Fibroblast of pulmonary artery (primary cell): ENCODE measurements at regions not wholly inside any gene's neighbourhood (a gene's known extent, or its start where the extent isn't known, plus 50 kb on each side); places are given as distances from the start of the nearest gene placed in this dataset.

Experiments used
- DNase-seq: peaks from one replicate; pipeline ENCODE4 v3.0.0-alpha.2; 2010; ENCODE audit warnings: low read depth
- H3K4me3 ChIP-seq: replicated peaks from 2 replicates; pipeline ENCODE4 v1.5.1; 2011; ENCODE audit warnings: low read depth, mild to moderate bottlenecking, control low read depth, low read length, moderate library complexity
- TF ChIP-seq, protein P1 (sequence below): IDR thresholded peaks from 2 replicates; pipeline ENCODE4 v1.5.1; 2011; ENCODE audit warnings: mild to moderate bottlenecking, control low read depth, low read length, inconsistent platforms; ENCODE audit errors: missing control alignments

DNA sequence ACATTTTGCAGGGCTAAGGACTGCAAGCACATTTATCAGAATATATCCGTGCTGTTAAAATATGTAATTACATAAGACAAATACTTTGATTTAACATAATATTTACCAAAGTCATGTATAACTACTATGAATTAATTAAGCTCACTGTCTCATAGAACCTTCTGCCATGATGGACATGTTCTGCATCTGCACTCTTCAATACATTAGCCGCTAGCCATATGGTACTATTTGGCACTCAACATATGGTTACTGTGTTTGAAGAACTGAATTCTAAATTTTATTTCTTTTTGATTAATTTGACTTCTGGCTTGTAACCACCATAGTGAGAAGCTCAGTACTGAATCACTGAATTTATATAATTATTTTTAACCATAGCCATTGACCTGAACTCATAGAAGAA lies 427.0 kb upstream of the TRAM1L1 start:
- TF ChIP-seq, protein P1, sequence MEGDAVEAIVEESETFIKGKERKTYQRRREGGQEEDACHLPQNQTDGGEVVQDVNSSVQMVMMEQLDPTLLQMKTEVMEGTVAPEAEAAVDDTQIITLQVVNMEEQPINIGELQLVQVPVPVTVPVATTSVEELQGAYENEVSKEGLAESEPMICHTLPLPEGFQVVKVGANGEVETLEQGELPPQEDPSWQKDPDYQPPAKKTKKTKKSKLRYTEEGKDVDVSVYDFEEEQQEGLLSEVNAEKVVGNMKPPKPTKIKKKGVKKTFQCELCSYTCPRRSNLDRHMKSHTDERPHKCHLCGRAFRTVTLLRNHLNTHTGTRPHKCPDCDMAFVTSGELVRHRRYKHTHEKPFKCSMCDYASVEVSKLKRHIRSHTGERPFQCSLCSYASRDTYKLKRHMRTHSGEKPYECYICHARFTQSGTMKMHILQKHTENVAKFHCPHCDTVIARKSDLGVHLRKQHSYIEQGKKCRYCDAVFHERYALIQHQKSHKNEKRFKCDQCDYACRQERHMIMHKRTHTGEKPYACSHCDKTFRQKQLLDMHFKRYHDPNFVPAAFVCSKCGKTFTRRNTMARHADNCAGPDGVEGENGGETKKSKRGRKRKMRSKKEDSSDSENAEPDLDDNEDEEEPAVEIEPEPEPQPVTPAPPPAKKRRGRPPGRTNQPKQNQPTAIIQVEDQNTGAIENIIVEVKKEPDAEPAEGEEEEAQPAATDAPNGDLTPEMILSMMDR = no peak
- H3K4me3 ChIP-seq = no peak overlapping the region
- DNase-seq = no peak

GRCh38 chr4:117514391-117515175 lies 429.2 kb upstream of the TRAM1L1 start:
- DNase-seq = no peak
- TF ChIP-seq, protein P1 = no peak
- no peak overlapping the region for H3K4me3 ChIP-seq

- DNase-seq = no peak
- H3K4me3 ChIP-seq = no peak overlapping the region
- TF ChIP-seq, protein P1 = no peak
These were observed 430.5 kb upstream of the TRAM1L1 start for GRCh38 chr4:117515921-117516320.

- DNase-seq = no peak
- TF ChIP-seq, protein P1 = no peak
- no peak overlapping the region for H3K4me3 ChIP-seq
These were observed 442.2 kb upstream of the TRAM1L1 start for GRCh38 chr4:117527601-117528000.

- DNase-seq = no peak
- TF ChIP-seq, protein P1 = no peak
- no peak overlapping the region for H3K4me3 ChIP-seq
These were observed 444.0 kb upstream of the TRAM1L1 start for GRCh38 chr4:117529401-117529800.

DNA sequence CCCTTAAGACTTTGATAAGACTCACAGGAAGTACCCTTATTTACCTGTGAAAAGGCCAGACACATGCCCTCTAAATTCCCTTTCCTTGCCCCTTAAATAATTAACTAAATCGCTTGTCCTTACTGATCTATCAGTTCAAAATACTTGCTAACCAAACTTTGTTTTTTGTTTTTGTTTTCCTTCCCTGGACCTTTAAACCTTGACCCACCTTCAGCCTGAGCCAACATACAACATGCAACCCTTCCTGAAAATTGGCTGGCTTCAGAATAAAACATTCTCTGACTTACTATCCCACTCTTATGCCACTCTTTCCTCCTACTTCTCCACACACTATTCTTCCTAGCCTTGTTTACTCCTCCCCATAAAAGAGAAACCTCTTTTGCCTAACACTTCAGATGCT lies 448.1 kb upstream of the TRAM1L1 start:
- no peak overlapping the region for H3K4me3 ChIP-seq
- TF ChIP-seq, protein P1 = no peak
- DNase-seq = no peak

DNA sequence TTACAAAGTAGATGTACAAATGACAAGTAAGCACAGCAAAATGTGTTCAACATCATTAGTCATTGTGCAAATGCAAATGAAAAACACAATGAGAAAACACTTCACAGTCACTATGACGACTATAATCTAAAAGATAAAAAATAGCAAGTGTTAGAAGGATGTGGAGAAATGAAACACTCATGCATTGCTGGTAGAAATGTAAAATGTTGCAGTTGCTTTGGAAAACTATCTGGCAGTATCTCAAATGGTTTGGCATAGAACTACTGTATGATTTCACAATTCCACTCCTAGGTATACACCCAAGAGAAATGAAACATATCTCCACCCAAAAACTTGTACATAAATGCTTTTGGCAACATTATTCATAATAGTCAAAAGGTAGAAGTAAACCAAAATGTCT lies 459.7 kb upstream of the TRAM1L1 start:
- TF ChIP-seq, protein P1 = no peak
- no peak for DNase-seq
- H3K4me3 ChIP-seq = no peak overlapping the region
